GM18868 (cell line): ENCODE measurements at regions not wholly inside any gene's neighbourhood (a gene's known extent, or its start where the extent isn't known, plus 50 kb on each side); places are given as distances from the start of the nearest gene placed in this dataset.
"Not testable (repeated sequence)": the region's sequence is repeated elsewhere in the genome, so short reads cannot be mapped to it uniquely, and the experiment has no call there.

Source experiments
- ATAC-seq: cut with Tn5 transposase; IDR thresholded peaks from one replicate; pipeline ENCODE4 v1.9.1; 2021; ENCODE audit warnings: mild to moderate bottlenecking, moderate library complexity; ENCODE audit not compliant: unreplicated experiment

DNA sequence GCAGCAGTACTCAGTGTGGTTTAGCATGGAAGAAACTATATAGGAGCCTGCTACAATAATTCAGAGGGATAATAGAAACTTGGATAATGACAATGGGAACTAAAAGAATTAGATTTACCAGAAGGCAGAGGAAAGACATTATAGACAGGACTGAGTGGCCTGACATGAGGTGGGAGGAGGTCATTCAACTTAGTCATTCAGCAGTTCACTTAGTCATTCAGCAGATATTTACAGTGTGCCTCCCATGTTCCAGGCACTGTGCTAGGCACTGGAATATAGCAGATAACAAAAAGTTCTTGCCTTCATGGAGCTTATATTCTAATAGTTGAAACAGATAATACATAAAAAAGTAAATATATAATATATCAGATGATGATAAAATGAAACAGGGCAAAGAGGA lies 110.9 kb upstream of the IKBKE start:
- not testable (repeated sequence) for ATAC-seq

DNA sequence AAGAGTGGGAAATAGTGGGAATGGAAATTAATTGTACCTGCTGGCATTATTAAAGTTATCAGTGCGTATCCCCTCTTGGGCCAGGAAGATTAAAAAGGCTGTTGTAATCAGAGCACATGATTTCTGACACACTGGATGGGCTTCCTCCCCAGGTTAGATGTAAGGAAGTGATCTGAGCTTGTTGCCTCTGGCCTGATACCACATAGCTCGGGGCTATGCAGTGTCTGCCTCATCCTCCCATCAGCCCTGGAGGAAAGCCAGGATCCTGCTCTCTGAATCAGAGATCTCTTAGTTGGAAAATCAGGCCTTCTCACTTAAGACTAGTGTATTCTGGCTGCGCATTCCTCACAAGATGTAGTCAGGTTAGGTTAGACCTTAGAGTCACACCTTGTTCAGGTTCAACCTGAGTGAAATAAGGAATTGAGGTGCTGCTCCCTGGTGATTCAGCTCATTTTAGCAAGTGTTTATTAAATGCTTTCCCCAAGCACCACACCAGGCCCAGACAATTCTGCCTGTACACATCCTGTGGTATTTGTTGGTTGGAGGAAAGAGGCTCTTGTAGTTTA lies 108.2 kb upstream of the IKBKE start:
- not testable (repeated sequence) for ATAC-seq

DNA sequence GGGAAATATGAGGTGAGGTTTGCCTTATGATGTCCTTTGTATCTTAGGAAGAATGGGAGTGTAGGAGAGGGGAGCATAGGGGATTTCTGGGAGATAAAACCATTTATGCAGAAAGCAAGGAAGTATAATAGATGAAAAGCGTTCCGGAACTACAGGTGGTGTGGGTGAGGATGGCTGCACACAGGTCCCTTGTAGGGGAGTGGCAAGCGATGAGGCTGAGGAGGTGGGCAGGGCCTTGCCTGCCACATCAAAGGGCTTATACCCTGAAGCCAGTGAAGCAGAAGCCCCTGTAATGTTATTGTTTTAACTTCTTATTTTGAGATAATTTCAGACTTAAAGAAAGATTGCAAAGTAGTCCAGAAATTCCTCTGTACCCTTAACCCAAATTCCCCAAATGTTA lies 107.3 kb upstream of the IKBKE start:
- ATAC-seq, result not testable (repeated sequence)

DNA sequence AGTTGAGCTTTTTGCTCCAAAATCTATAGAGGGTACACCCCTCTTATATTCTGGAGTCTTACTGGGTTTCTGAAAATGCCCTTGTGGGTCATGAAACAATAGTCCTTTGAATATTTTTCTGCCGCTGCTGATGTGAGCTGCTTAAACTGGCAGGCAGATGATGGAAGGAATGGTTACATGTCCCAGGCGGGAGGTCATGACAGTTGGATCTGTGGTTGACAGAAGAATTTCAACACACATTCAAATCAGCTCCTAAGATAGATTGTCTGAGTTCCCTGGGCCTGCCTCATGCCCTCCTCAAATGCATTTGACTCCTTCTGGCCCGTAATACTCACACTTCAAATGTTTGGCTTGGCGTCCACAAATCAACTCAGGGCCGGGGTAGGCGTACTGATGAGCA lies 105.0 kb upstream of the IKBKE start:
- ATAC-seq, result not testable (repeated sequence)

DNA sequence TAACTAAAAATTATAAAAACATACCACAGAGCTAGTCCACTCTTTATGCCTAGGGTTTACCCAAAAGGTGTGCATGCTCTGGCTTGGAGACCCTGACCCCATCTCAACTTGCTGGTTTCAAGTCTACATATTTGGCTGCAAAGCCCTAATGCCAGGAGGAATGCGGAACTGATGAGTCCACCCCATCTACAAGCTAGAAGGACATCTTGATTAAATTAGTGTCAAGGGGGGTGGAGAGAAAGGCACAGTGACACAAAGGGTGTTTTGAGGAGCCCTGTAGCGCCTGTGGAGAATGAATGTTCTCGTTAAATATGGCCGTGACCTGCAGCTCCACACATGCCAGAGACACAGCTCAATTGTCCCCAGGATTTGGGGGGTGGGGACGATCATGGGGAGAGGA lies 104.1 kb upstream of the IKBKE start:
- not testable (repeated sequence) for ATAC-seq

DNA sequence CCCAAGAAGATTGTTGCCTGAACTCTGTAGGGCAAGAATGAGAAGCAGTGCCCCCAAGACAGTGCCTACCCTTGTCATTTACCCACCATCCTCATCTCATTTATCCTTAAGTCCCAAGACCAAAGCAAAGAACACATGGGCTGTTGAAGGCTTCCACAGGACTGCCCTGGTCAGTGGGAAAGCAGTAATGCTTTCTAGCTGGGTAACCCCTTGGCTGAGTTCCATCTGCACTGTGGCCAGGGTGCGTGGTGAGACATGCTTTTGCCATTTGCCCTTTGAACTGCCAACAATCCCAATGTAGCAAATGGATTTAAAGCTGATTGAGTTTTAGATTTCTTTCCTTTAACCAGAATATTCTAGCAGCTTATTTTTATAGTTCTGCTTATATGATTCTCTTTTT lies 103.5 kb upstream of the IKBKE start:
- ATAC-seq, result not testable (repeated sequence)

DNA sequence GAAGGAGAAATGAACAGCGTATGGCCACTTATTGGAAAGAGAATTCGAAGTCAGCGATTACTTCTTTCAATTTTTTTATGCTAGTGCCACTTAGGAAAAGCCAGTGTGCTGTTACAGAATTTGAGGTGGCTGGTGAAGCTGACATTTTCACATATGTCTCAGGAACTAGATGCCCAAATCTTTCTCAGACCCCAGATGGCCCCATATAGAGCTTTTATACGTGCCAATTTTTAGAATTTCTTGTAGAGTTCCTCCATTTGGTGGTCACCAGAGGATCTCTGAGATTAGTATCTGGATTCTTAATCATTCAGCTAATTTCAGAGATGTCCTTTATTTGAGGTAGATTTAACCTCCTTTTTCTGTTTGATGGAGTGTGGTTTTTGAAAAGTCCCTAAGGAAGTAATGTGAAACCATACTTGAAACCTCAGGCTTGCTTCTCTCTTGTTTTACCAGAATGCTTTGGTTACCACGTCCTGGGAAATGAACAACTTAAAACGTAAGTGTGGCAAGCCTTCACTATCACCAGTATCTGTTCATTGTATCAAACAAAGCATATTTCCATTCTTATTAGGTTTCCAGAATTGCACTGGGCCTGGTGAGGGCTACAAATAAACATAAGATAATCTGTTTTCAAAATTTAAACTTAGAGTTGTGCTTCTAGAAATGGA lies 102.2 kb upstream of the IKBKE start:
- not testable (repeated sequence) for ATAC-seq

DNA sequence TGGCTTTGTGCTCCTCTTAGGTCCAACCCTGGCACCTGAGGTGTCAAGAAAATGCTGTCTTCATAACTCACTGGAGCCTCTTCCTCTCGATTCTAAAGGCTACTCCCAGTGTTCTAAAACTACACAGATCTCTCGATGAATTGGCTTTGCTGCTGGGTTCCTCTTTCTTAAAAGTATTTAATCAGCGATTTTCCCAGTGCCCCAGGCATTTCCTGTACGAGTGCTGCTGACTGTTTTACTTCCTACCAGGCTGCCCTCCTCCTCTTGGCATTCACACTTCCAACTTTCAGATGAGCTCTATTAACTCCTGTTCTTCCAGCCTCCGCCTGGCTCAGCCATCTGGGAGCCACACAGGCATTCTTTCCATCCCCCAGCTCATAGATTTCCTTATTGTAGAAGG lies 95.6 kb upstream of the IKBKE start:
- not testable (repeated sequence) for ATAC-seq

DNA sequence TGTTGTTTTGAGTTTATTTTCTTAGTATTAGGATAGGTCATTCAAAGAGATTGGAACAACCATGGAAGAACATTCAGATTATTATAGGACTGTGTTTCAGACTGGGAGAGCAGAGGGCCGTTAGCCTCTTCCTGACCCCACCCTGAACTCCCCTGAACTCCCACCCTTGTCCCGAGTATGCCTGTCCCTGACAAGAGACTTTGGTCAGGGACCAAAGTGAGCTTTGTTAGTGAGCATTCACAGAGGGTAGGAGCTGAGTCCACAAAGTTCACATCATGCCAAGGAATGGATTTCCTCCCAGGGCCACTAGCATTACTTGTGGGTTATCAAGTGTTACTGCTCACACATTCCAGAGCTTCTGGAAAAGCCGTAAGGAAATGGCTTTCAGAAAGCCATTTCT lies 94.7 kb upstream of the IKBKE start:
- not testable (repeated sequence) for ATAC-seq

DNA sequence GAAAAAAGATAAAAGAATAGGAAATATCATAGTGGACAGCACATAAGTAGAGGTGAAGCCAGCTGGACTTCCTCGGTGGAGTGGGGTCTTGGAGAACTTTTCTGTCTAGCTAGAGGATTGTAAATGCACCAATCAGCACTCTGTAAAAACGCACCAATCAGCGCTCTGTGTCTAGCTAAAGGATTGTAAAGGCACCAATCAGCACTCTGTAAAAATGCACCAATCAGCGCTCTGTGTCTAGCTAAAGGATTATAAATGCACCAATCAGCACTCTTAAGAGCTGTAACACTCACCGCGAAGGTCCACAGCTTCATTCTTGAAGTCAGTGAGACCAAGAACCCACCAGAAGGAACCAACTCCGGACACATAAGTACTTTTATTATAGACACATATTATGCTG lies 91.8 kb upstream of the IKBKE start:
- not testable (repeated sequence) for ATAC-seq

DNA sequence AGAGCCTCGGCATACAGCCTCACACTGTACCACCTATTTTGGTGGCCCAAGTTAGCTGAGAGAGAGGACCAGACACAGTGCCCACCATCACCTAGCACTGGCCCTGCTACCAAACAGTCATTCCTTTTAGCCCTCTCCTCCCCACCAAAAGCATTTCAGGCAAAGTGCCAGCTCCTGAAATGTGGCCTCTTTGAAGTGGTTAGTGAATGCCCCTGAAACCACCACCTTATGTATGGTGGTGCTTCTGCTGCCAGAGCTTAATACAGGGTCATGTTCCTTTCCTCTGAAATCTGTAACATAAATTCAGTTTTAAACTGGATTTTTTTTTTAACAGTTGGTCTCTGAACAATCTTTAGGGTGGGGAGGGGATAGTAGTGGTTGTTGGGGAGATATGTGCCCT lies 91.0 kb upstream of the IKBKE start:
- not testable (repeated sequence) for ATAC-seq

DNA sequence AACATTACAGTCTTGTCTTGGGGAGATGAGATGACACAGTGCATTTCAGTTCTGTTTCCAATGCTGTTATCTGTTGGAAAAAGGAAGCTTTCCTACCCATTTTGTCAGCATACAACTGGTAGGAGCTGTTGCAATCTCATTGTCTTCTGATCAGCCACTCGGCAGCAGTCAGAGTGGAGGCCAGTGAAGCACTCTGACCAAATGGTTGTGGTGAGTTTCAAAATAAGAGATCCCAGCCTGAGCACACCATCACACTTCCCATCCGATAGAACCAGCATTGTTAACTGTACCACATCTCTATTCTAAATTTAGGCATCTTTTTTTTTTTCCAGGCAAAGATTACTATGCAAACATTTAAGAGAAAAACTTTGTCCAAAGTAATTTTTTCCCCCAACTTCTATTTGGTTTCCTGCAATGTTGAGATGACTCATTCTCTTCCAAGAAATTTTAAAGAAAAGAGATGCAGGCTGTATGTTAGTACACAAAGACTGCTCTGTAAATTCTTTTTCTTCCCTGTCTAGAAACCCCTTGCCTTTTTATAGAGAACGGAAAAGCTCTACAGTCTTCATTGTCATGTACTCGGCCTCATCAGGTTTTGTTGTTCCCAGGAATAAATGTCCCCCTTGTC lies 90.0 kb upstream of the IKBKE start:
- not testable (repeated sequence) for ATAC-seq

DNA sequence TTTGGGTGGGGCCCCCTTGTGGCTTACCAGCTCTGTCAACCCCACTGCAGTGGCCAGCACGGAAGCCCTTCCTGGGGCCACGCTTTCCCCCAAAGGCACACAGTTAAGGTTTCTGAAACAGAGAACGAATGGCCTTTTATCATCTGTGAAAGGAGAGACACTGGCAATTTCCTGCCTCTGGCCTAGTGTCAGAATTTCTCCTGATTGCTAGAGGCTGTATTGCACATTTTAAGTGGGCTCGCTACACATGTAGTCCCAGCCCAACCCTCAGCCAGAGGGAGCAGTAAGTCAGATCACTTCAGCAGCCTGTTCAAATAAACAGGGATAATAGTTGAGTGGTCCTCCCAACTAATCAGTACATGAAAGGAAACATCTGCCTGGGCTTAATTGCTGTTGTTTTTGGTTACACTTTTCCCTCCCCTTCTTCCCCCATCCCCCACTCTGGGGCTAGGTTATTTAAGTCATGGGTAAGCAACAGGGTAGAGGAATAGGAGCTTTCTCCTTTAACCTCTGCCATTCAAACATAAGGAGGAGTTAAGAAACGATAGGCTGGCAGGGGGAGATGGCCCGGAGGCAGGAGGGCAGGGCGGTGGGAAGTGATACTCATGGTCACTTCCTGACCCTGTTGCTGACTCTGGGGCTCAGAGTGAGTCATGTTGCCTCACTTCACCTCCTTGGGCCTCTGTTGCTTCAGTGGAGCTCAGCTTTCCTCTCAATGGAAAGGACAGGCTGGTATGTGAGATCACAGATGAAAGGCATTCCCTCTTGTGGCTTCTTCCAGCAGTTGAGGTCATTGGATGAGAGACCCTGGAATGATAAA lies 89.3 kb upstream of the IKBKE start:
- not testable (repeated sequence) for ATAC-seq

DNA sequence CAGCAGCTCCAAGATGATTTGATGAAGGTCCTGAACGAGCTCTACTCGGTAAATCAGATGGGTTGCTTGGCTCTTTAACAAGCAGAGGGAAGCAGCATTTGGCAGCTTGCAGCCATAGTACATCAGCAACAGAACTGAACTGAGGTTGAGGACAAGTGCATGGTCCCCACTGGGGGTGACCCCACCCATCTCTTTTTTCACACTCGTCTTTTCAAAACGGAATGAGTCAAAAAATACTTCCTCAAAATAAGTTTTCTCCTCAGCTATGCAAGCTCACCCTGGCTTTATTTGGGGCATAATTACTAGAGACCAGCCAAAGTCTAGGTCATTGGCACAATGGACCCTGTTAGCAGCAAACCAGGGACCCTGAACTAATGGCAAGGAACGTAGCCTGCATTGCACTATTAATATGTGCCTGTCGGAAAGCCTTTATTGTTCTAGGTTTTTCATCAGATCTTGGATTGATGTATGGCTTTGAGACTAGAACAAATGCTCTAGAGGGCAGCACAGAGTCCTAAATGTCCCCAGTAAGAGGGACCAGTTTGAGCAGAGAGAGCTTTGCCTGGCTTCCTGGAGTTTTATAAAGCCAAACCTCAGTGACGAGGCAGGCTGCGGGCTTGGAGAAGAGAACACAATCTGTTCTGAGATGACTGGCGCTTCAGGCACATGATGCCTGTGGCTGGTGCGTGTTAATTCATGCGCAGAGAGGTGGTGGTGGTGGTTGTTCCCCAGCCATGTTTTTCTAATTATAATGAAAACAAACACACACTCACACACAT lies 86.1 kb upstream of the IKBKE start:
- ATAC-seq, result not testable (repeated sequence)

DNA sequence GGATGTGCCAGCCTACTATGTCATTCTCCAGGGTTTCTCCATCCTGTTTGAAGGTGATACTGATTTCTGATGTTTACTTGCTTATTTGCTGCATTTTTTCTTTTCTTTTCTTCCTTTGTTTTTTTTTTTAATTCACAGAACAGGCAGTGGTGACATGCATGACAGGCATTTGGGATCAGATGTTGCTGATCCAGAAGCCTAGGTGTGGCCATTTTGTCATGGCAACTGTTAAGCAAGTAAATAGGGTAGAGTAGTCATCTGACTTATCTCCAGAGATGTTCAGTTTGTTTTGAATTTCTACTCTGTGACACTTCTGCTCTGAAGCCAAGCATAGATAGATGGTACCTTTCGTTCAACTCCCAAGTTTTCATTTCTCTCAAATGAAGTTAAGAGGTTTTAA lies 85.4 kb upstream of the IKBKE start:
- not testable (repeated sequence) for ATAC-seq

DNA sequence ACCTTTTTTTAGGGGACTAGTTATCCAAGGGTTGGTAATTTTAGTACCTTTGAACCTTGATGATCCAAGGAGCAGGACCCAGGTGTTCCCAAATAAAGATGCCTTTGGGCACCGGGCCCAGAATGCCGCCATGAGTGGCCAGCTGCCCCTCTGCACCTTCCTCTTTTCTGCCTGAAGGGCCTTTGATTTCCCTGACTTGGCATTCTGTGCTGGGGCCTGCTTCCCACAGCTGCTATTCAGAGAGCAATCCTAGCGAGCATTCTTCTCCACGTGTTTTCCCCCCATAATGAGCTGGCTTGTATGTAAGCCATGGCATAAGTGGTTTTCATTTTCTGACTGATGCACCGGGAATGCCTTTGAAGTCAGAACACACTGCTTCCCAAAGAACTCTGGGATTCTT lies 82.6 kb upstream of the IKBKE start:
- ATAC-seq, result not testable (repeated sequence)

DNA sequence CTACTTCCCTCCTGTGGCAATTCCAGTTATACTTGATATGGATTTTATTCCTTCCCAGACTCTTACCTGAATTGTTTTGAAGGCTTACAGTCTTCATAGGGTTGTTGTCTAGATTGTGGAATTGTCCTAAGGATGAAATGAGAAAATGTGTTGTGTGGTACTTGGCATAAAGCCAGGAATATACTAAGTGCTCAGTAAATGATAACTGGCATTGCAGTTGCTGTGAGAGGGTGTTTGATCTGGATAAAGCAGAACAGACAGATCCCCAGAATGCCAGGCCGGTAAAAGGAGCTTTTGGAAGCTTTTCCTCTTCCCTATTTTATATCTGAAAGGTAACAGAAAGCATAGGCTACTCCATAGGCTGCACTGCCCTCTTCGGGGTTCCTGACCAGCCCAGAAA lies 78.4 kb upstream of the IKBKE start:
- not testable (repeated sequence) for ATAC-seq

DNA sequence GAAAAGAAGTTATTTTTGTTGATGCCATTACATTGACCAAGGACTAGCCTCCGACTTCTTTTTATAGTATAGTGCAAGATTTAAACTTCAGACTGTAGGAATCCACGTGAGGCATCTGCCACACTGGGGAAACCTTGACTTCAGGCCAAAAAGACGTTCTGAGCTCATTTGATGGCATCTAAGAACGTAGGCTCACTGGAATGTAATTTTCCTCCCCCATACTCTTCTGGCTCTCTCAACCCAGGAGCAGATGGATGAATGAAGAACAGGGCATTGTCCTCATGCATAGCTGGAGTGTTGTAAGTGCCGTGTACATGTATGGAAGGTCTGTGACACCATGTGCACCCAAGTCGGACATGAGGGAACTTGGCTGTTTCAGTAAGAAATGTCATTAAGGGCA lies 72.8 kb upstream of the IKBKE start:
- not testable (repeated sequence) for ATAC-seq

DNA sequence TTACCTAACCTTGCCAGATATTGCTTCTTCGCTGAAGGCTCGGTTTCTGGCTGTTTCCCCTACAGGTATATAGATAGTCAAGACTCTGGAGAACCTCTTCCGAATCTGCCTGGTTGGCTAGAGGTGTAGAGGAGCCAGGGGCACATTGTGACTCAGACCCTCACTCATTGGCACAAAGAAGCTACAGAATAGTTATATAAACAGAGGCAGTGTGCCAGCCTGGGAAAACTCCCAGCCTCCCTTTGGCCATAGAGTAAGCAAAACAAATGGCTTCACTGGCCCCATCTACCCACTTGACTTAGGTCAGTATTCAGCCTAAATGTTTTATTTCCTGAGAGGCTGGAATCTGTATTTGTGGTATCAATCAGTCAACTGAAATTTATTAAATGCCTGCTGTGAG lies 72.0 kb upstream of the IKBKE start:
- not testable (repeated sequence) for ATAC-seq

DNA sequence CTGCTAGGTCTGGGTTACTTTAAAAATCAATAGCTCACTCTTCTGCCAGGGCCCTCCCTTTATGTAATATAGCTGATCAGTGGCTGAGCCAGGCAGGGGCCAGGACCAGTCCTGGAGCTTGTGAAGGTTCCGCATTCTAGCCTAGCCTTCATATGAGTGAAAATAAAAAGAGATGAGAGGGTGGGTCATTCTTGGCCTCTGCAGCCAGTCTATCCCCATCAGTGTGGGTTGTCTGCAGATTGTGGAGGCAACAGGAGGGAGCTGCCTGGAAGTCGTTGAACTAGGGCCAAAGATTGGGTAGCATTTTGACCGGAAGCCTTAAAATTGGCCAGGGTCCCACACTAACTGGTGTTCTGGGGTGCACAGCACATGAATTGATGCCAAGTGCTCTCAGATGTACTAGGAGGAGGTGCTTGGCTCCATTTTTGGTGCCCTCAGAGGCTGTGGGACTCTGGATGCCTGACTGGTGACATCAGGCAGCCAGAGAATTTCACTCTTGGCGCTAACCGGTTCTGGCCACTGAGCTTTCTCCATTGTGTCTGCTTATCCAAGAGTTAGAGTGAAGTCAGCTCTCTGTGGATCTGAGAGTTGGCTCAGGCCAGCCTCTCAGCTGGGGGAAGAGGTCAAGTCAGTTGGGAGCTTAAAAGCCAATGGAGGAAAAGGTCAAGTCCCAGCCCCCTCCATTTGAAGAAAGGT lies 66.5 kb upstream of the IKBKE start:
- ATAC-seq, result not testable (repeated sequence)
